T-cell (primary cell): ENCODE measurements at regions not wholly inside any gene's neighbourhood (a gene's known extent, or its start where the extent isn't known, plus 50 kb on each side); places are given as distances from the start of the nearest gene placed in this dataset.

ENCODE experiments used
- ATAC-seq, 4 experiments: fragments of 200-7000 bp in 3 of 4; fragments of 150-1000 bp in 1 of 4; cut with Tn5 transposase; replicated peaks in 1 of 4; 1 replicate in 3 of 4; 2 replicates in 1 of 4; pipeline ENCODE4 v1.10.0; 2021; ENCODE audit warnings: moderate library complexity in 3 of 4, mild to moderate bottlenecking in 2 of 4, moderate number of reproducible peaks in 1 of 4
- CTCF ChIA-PET, 2 donors: fragments of 300-600 bp; sonication (Branson Sonifier 250); formaldehyde crosslinking; loops; one replicate each; lab custom pipeline; 2022; ENCODE audit warnings: antibody characterized with exemption in 2 of 2; lab: Charles Lee
- POLR2A ChIA-PET, 2 donors: fragments of 300-600 bp; sonication (Branson Sonifier 250); formaldehyde crosslinking; loops; one replicate each; lab custom pipeline; 2022; ENCODE audit warnings: antibody characterized with exemption in 2 of 2; lab: Charles Lee
- DNase-seq, 35 experiments: peaks; one replicate each; pipeline versions ENCODE4 v3.0.0 to v3.0.0-alpha.2; 2013 to 2023
- H3K27ac ChIP-seq: one replicate; pipeline ENCODE4 v1.5.1; 2013; ENCODE audit warnings: low read length
- H3K27me3 ChIP-seq, 2 experiments: replicated peaks in 1 of 2; 1 replicate in 1 of 2; 2 replicates in 1 of 2; pipeline versions ENCODE4 v1.6.1 to v1.7.0; 2013; ENCODE audit warnings: low read length in 1 of 2, mixed read lengths in 1 of 2; ENCODE audit not compliant: control insufficient read depth in 2 of 2, insufficient read depth in 2 of 2; ENCODE audit errors: extremely low read depth in 1 of 2
- H3K36me3 ChIP-seq, 2 donors: 1 replicate in 1 of 2; 2 replicates in 1 of 2; pipeline versions ENCODE4 v1.6.1 to v1.7.0; 2013; ENCODE audit warnings: low read length in 1 of 2; ENCODE audit not compliant: control insufficient read depth in 2 of 2, insufficient read depth in 1 of 2; ENCODE audit errors: extremely low read depth in 1 of 2
- H3K4me1 ChIP-seq, 2 experiments: 1 replicate in 1 of 2; 2 replicates in 1 of 2; pipeline versions ENCODE4 v1.6.1 to v1.7.0; 2013; ENCODE audit warnings: low read length in 2 of 2, mixed read lengths in 1 of 2; ENCODE audit not compliant: insufficient read depth in 2 of 2, control insufficient read depth in 1 of 2; ENCODE audit errors: extremely low read depth in 1 of 2
- H3K4me3 ChIP-seq, 2 donors: 1 replicate in 1 of 2; 2 replicates in 1 of 2; pipeline versions ENCODE4 v1.5.1 to v1.7.0; 2013; ENCODE audit warnings: mild to moderate bottlenecking in 2 of 2, low read length in 1 of 2, moderate library complexity in 1 of 2; ENCODE audit not compliant: control insufficient read depth in 1 of 2; ENCODE audit errors: extremely low read depth in 1 of 2
- H3K9me3 ChIP-seq: 2 replicates; pipeline ENCODE4 v1.7.0; 2013
- H3K27ac Mint-ChIP-seq, 2 donors: one replicate each; pipeline ENCODE4 v1.8.0; 2020 to 2021; ENCODE audit warnings: mild to moderate bottlenecking in 2 of 2, mixed read lengths in 2 of 2
- H3K27me3 Mint-ChIP-seq, 2 donors: one replicate each; pipeline ENCODE4 v1.8.0; 2021 to 2022; ENCODE audit warnings: mixed read lengths in 2 of 2
- H3K36me3 Mint-ChIP-seq: one replicate; pipeline ENCODE4 v1.8.0; 2021; ENCODE audit warnings: mixed read lengths
- H3K4me1 Mint-ChIP-seq, 3 donors: one replicate each; pipeline ENCODE4 v1.8.0; 2020 to 2022; ENCODE audit warnings: mixed read lengths in 3 of 3, mild to moderate bottlenecking in 1 of 3
- H3K4me3 Mint-ChIP-seq, 3 donors: one replicate each; pipeline ENCODE4 v1.8.0; 2020 to 2022; ENCODE audit warnings: mild to moderate bottlenecking in 3 of 3, mixed read lengths in 3 of 3, moderate library complexity in 3 of 3
- H3K9me3 Mint-ChIP-seq, 3 donors: one replicate each; pipeline ENCODE4 v1.8.0; 2020 to 2022; ENCODE audit warnings: mixed read lengths in 3 of 3
- WGBS: methylation state at CpG from one replicate; pipeline ENCODE4 v1.1.5; 2013; ENCODE audit warnings: missing lambda C conversion rate; ENCODE audit not compliant: insufficient coverage; 5-methylcytosine and 5-hydroxymethylcytosine counted together

DNA sequence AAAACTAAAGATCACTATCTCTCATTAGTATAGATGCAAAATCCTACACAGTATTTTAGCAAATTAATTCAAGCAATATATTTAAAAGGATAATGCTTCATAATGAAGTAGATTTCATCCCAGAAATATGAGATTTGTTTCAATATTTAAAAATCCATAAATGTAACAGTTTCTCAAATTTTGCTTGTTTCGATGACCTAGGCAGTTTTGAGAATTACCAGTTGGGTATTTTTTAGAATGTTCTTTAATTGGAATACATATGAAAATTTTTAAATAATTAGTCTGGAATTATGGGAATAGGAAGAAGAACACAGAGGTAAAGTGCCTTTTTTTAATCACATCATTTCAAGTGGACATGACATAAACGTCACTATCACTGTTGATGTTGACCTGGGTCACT, 192.3 kb downstream of the FBXO8 start:
- POLR2A ChIA-PET = no interaction called here
- Histone ChIP-seq H3K36me3 (no peaks in the 10 kb centered on the region), H3K4me1 (no peaks in the 10 kb centered on the region), H3K27ac (no peak overlapping the region), H3K4me3 (no peak overlapping the region), H3K9me3 (no peaks in the 10 kb centered on the region), H3K27me3 (peaks cover 0 to 7% of the 10 kb centered on the region in 2 experiments)
- Mint-ChIP-seq H3K36me3 (no peaks in the 10 kb centered on the region), H3K27me3 (peaks cover 3 to 15% of the 10 kb centered on the region in 2 donors), H3K9me3 (peaks cover 0 to 3% (median 0%) of the 10 kb centered on the region in 3 donors), H3K4me3 (no peak overlapping the region), H3K27ac (no peak overlapping the region), H3K4me1 (peaks cover 0 to 5% (median 0%) of the 10 kb centered on the region in 3 donors)
- no peak for ATAC-seq
- no peak for DNase-seq
- CTCF ChIA-PET = no interaction called here
- WGBS = no CpG with 5 or more reads among the region's 2 CpGs

DNA sequence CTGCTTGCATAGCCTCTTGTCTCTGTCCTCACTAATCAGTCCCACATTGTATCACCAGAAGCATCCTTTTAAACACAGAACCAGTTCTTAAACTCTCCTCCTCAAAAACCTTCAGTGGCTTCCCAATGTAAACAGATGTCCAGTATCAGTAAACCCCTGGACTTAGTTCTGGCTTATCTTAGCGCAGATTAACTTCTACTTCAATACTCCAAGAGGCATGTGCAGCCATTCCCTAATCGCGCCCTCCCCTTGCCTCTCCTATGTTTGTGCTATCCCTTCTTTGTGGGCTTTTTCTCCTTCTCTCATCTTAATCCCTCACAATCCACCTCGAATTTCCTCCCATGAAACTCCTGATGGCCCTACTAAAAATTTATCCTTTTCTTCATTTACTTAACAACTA, 193.8 kb downstream of the FBXO8 start:
- Histone ChIP-seq H3K4me3 (no peak overlapping the region), H3K27ac (no peak overlapping the region), H3K9me3 (no peaks in the 10 kb centered on the region), H3K27me3 (peaks cover 0 to under 1% of the 10 kb centered on the region in 2 experiments), H3K4me1 (no peaks in the 10 kb centered on the region), H3K36me3 (no peaks in the 10 kb centered on the region)
- H3K4me1 Mint-ChIP-seq = peaks cover 0 to 5% (median 0%) of the 10 kb centered on the region in 3 donors
- H3K9me3 Mint-ChIP-seq = peaks cover 0 to 3% (median 0%) of the 10 kb centered on the region in 3 donors
- CTCF ChIA-PET = interaction anchor here in 1 of 2 donors (0.8 kb wide), 1 partner anchor 45 kb away, joined by 3 read pairs; no protein-coding TSS in a partner anchor
- DNase-seq (no peak), ATAC-seq (no peak)
- H3K4me3 Mint-ChIP-seq = no peak overlapping the region
- H3K27me3 Mint-ChIP-seq = peaks cover 3 to 15% of the 10 kb centered on the region in 2 donors
- H3K27ac Mint-ChIP-seq = no peak overlapping the region
- H3K36me3 Mint-ChIP-seq = no peaks in the 10 kb centered on the region
- POLR2A ChIA-PET = no interaction called here
- WGBS = 56% methylated on average over 3 of the region's 4 CpGs

DNA sequence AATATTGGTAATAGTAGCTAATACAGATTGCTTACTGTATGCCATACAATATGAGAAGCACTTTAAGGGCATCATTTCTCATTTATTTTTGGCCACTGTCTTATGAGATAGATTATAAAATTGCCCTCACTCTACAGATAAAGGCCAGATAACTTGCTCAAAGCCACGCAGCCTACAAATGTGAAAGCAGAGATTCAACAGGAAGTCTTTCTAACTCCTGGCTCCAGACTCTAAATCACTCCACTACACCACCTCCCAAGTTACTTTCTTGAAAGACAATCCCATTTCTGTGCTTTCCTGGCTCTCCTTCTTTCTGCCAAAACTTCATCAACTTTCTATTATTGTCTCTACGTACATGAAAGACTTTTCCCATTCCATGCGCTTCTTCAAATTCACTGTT, 194.7 kb downstream of the FBXO8 start:
- Histone ChIP-seq H3K36me3 (no peaks in the 10 kb centered on the region), H3K27me3 (no peaks in the 10 kb centered on the region), H3K9me3 (no peaks in the 10 kb centered on the region), H3K4me1 (no peaks in the 10 kb centered on the region), H3K4me3 (no peak overlapping the region), H3K27ac (no peak overlapping the region)
- DNase-seq = no peak
- 21% methylated on average over 1 of the region's 3 CpGs for WGBS
- Mint-ChIP-seq H3K4me1 (peaks cover 0 to 5% (median 0%) of the 10 kb centered on the region in 3 donors), H3K27ac (no peak overlapping the region), H3K27me3 (peaks cover 3 to 15% of the 10 kb centered on the region in 2 donors), H3K36me3 (no peaks in the 10 kb centered on the region), H3K4me3 (no peak overlapping the region), H3K9me3 (peaks cover 0 to 3% (median 0%) of the 10 kb centered on the region in 3 donors)
- ChIA-PET POLR2A (no interaction called here), CTCF (no interaction called here)
- ATAC-seq = no peak

DNA sequence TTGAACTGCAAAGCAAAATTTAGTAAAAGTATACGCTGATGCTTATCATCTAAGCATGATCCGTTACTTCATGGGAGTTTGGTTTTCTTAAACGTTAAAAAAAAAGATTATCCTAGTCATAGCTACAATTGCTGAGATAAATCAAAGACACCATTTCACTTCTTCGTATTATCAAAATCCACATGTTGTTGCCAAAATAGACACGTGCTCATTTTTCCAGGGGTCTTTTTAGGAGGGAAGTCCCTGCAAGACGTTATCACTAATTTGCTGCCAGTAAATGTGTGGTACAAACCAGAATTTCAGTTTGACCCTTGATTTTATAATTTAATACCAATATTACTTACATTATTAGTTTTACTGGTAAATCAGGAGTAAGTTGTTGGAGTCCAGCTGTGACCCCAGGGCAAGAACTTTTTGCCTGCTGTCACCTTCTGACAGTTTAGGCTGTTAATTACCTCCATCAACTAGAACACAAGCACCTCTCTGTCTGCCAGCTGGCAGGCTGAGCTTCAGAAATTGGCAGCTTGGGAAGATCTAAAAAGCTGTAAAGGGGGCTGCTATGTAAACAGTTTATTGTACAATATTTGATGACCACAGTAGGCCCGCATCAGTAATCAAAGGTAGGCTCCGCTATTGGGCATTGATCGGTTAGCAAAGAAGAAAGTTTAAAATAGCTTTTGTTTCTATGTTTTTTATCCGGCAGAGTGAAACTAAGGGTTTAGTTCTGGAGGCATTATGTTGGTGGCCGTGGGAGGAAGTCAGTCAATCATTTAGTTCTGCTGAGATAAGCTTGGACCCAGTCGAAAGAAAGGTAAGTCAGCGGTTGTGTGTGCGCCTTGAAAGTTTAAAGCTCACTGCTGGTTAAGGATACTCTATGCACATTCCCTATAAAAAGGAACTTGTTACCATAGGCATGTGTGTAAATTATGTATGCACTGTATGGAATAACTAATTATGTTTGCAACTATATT, 196.4 kb downstream of the FBXO8 start:
- Histone ChIP-seq H3K27me3 (no peaks in the 10 kb centered on the region), H3K9me3 (no peaks in the 10 kb centered on the region), H3K36me3 (no peaks in the 10 kb centered on the region), H3K27ac (no peak overlapping the region), H3K4me3 (no peak overlapping the region), H3K4me1 (no peaks in the 10 kb centered on the region)
- ChIA-PET POLR2A (no interaction called here), CTCF (no interaction called here)
- peaks cover 2 to 12% of the 10 kb centered on the region in 2 donors for H3K27me3 Mint-ChIP-seq
- H3K9me3 Mint-ChIP-seq = peaks cover 0 to 3% (median 0%) of the 10 kb centered on the region in 3 donors
- H3K36me3 Mint-ChIP-seq = no peaks in the 10 kb centered on the region
- H3K4me3 Mint-ChIP-seq = no peak overlapping the region
- H3K4me1 Mint-ChIP-seq = peaks cover 0 to 5% (median 0%) of the 10 kb centered on the region in 3 donors
- DNase-seq = no peak
- no peak for ATAC-seq
- 42% methylated on average over 3 of the region's 14 CpGs for WGBS
- no peak overlapping the region for H3K27ac Mint-ChIP-seq

DNA sequence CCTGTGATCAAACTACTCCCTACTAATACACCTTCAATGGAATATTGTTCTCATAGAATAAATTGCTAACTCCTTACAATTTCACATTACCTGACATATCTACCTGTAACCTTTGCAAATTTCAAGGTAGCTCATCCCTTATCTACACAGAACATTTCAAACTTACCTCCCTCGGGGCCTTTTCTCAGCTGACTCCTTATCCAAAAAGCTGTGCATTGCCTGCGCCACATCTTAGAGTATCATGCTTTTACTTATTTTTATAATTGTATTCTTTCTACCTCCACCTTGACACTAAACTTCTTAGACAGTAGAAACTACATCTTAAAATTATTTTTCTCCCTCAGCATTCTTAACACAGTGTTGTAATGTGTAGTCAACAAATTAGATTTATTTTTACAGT, 198.5 kb downstream of the FBXO8 start:
- ChIA-PET CTCF (no interaction called here), POLR2A (no interaction called here)
- no peaks in the 10 kb centered on the region for H3K27me3 ChIP-seq
- no peak for DNase-seq
- H3K9me3 Mint-ChIP-seq = no peaks in the 10 kb centered on the region
- no CpG with 5 or more reads among the region's 2 CpGs for WGBS
- no peak overlapping the region for H3K4me3 ChIP-seq
- no peak overlapping the region for H3K27ac Mint-ChIP-seq
- H3K36me3 ChIP-seq = no peaks in the 10 kb centered on the region
- H3K4me3 Mint-ChIP-seq = no peak overlapping the region
- no peak for ATAC-seq
- no peaks in the 10 kb centered on the region for H3K9me3 ChIP-seq
- H3K4me1 Mint-ChIP-seq = peaks cover 0 to 5% (median 0%) of the 10 kb centered on the region in 3 donors
- H3K36me3 Mint-ChIP-seq = no peaks in the 10 kb centered on the region
- H3K27ac ChIP-seq = no peak overlapping the region
- H3K27me3 Mint-ChIP-seq = peaks cover 4 to 8% of the 10 kb centered on the region in 2 donors
- H3K4me1 ChIP-seq = no peaks in the 10 kb centered on the region

DNA sequence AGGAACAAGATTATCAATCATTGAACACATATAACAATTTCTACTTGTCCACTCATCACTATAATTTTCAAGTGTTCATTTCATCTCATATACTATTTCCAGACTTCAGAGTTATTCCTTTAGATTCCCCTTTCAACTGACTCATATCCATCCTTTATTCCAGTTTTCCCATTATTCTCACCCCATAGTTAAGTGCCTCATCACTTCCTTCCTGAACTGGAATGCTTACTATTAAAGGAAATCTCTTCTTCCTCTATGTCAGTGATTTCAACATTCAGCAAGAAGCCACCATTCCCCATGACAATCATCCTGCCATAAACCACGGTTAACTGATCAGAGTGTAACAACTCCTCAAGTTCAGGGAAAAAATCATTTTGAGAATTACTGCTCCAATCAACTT, 198.9 kb downstream of the FBXO8 start:
- no peak for ATAC-seq
- Mint-ChIP-seq H3K9me3 (no peaks in the 10 kb centered on the region), H3K27ac (no peak overlapping the region), H3K4me3 (no peak overlapping the region), H3K4me1 (peaks cover 0 to 5% (median 0%) of the 10 kb centered on the region in 3 donors), H3K36me3 (no peaks in the 10 kb centered on the region), H3K27me3 (peaks cover 2 to 8% of the 10 kb centered on the region in 2 donors)
- H3K4me3 ChIP-seq = no peak overlapping the region
- POLR2A ChIA-PET = no interaction called here
- no peaks in the 10 kb centered on the region for H3K9me3 ChIP-seq
- CTCF ChIA-PET = no interaction called here
- no peaks in the 10 kb centered on the region for H3K27me3 ChIP-seq
- no peaks in the 10 kb centered on the region for H3K36me3 ChIP-seq
- no peak for DNase-seq
- H3K27ac ChIP-seq = no peak overlapping the region
- no peaks in the 10 kb centered on the region for H3K4me1 ChIP-seq
- WGBS = 50% methylated on average over 1 of the region's 1 CpG
